HG03520 (cell line): ENCODE measurements at regions not wholly inside any gene's neighbourhood (a gene's known extent, or its start where the extent isn't known, plus 50 kb on each side); places are given as distances from the start of the nearest gene placed in this dataset.
A peak's percentile ranks its signal among the peaks of the same experiment; 100 is the strongest.
"Not testable (repeated sequence)": the region's sequence is repeated elsewhere in the genome, so short reads cannot be mapped to it uniquely, and the experiment has no call there.

Experiments
- ATAC-seq: cut with Tn5 transposase; IDR thresholded peaks from one replicate; pipeline ENCODE4 v1.9.1; 2021; ENCODE audit warnings: mild to moderate bottlenecking, moderate library complexity; ENCODE audit not compliant: unreplicated experiment

- no peak for ATAC-seq
Observed at GRCh38 chr5:52255308-52255707, 532.4 kb upstream of the ITGA1 start.

GRCh38 chr5:52262844-52263243, 524.9 kb upstream of the ITGA1 start:
- ATAC-seq: no peak

DNA sequence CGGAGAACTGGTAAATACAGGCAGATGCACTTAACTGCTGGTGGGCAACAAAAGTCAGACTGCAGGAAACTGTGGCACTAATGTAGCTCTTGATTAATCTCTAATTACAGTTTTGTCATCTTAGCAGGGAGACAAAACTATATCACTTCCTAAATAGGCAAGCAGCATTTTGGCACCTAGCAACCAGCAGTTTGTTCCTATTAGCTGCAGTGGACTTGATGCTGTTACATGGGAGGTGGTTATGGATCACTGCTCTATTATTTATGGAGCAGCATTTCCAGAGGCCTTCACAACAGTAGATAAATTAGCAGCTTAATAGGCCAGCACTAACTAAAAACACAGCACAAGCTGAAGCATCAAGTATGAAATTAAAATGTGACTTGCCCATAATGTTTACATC, 518.3 kb upstream of the ITGA1 start:
- no peak for ATAC-seq

DNA sequence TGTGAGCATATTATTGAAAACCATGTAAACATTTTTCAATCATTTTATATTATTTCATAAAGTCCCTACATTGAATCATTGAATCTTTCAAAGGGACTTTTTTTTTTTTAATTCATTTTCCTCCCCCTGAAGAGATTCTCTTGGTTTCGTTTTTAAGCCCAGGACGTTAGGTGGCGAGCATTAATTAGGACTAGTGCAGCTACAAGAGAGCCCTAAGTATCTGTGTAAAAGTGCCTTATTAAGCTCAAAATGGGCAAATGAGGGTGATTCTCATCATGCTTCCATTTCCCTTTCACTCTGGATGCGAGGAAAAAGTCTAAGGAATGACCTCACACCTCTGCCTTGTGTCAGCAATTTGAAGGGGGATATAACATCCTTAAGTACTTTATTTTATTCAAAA, 517.9 kb upstream of the ITGA1 start:
- ATAC-seq: no peak

DNA sequence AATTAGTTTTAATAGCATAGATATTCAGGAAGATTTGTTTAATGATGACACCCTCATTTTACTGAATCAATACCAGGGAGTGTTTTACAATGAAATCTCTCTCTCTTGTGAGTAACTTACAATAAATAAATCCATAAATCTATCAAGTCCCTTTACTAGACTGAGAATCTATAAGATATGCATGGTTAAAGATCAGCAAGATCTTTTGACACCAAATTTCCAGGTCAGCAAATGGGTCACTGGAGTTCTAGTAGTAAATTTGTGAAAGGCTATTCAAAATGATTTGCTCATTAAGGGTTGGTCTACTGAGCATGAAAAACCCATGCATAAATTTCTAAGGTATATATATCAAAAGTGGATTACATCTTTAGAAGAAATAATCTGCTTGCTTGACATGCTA, 512.1 kb upstream of the ITGA1 start:
- ATAC-seq: no peak

DNA sequence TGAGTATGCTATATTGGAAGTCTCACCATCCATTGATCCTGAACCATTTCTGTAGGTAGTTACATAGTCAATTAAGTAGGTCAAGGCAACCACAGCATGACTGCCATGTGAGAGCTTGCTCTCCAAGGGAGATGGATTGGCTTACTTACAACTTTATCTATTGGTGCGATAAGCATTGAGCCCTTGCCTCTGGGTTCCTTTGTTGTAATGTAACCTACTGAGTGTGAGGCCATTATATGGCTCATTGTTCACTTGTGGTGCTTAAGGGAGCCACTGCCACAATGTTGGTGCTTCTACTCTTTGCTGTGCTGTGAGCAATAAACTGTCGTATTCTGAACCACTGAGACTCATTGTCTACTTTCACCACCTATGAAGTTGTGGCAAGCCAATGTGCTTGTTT, 510.6 kb upstream of the ITGA1 start:
- ATAC-seq: no peak

- ATAC-seq: no peak
Observed at GRCh38 chr5:52282647-52283046, 505.1 kb upstream of the ITGA1 start.

DNA sequence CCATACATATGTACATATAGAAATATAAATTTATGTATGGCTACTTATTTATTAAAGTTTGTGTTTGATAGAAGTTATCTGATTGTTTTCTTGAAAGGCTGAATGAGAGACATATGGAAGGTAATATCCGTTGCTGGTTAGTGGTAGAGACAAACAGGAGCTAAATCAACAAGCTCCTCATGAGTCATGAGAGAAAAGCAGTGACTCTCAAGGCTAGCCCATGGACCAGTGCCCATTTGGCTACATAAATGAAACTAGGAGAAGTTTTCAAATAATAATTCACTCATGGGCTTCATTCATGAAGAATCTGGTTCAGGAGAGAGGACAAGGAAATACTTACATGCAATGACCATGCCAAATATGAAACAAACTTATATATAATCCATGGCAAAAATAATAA, 504.5 kb upstream of the ITGA1 start:
- no peak for ATAC-seq

DNA sequence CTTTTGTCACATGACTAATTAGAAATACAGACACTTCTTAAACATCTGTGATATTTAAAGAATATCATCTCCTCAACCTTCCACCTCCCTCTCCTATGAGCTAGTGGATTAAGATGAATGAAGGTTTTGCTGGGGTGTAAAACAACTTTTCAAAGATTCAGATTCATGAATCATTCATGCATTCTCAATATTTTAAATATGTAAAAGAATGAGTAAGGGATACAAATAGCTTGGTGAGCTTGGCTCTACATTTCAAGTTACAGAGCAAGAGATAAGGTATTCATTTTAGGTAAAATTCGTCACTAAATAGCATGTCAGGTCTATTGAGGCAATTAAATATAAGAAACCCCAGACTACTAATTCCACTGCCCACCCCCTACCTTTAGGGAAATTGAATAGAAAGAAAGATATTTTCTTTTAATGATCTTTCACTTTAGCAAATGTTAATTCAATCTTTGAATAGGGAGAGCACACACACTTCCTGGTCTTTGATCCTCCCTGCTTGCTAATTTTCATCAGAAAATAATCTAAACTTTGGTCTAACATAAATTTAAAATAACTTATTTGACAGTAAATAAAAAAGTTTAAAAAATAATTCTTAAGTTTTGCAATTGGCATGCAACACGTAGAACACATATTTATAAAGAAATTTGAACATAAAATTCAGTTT, 486.9 kb upstream of the ITGA1 start:
- no peak for ATAC-seq

GRCh38 chr5:52304816-52305215, 482.9 kb upstream of the ITGA1 start:
- ATAC-seq: not testable (repeated sequence)

- ATAC-seq: no peak
Observed at GRCh38 chr5:52328220-52328806, 459.4 kb upstream of the ITGA1 start.

- ATAC-seq: no peak
Observed at GRCh38 chr5:52331725-52332124, 456.0 kb upstream of the ITGA1 start.

- ATAC-seq: no peak
Observed at GRCh38 chr5:52334367-52334766, 453.3 kb upstream of the ITGA1 start.

DNA sequence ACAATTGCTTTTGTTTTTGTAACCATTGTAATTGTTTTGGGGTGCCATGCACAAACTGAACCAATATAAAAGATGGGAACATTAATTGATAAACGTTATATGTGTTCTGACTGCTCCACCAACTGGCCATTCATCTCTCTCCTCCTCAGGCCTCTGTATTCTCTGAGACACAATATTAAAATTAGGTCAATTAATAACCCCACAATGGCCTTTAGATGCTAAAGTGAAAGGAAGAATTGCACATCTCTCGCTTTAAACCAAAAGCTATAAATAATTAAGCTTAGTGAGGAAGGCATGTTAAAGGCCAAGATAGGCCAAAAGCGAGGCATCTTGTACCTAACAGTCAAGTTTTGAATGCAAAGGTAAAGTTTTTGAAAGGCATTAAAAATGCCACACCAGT, 448.4 kb upstream of the ITGA1 start:
- peak; percentile 43 for ATAC-seq

DNA sequence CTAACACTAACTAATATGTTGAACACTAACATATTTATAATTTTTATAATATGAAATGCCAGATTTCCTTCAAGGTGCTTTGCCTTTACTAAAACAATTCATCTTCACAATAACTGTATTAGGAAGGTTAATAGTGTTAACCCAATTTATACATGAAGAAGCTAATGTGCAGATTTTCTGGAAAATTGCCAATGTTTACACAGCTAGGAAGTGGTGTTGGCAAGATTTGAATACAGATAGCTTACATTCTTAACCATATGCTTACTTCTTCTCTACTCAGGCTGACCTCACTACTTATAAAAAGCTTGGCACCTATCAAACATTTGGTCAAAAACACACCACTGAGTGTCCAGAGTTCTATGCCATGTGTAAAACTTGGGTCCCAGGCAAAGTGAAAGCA, 445.4 kb upstream of the ITGA1 start:
- no peak for ATAC-seq

- no peak for ATAC-seq
Observed at GRCh38 chr5:52356311-52356918, 431.3 kb upstream of the ITGA1 start.

GRCh38 chr5:52359261-52359660, 428.5 kb upstream of the ITGA1 start:
- no peak for ATAC-seq

DNA sequence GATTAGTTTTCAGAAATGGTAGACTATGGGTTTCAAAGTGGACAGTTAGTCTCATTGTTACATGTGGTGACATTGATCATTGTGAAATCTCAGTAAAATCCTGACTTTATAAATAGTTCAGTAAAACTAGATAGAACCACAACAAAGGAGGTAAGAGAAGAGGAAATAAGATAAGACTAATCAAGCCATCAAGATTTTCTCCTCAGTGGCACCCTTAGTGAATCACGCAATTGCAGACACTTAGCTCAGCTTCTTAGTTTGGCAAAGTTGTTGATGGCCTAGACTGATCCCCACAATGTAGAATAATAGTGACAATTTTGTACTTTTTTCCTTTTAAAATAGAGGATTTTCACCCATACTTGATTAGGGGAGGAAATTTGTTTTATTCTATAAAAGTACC, 426.7 kb upstream of the ITGA1 start:
- no peak for ATAC-seq

DNA sequence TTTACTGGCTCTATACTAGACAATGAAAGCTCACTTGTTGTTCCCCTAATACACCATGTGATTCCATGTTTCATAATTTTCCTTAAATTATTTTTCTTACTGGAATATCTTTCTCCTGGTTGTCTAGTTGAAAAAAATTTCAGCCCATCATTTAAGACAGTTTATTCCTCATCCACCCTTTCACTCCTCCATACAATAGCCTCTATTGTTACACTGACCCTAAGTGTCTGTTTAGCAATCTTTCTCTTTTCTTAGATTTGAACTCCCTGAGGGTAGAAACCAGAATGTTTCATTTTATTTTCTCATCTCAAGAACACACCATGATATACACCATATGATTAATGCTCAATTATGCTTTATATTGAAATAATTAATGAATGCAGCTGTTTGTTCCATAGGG, 413.4 kb upstream of the ITGA1 start:
- no peak for ATAC-seq

DNA sequence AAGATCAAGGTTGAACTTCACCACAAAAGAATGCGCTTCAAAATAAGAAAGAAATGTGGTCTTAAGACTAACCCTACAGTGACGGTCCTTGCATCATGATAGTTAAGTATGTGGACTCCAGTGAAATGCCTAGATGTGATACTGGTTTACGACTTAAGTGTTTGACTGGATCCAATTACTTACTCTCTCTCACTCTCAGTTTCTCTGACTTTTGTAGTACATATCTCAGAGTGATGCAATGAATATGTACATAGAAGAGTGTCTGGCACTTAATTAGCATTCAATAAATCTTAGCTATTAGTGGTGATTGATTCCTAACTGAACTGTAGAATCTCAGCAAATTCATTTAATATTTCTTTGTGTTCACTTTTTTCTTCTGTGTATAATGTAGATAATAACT, 411.7 kb upstream of the ITGA1 start:
- no peak for ATAC-seq

- ATAC-seq: no peak
Observed at GRCh38 chr5:52376592-52376991, 411.1 kb upstream of the ITGA1 start.

GRCh38 chr5:52378237-52378636, 409.5 kb upstream of the ITGA1 start:
- no peak for ATAC-seq

DNA sequence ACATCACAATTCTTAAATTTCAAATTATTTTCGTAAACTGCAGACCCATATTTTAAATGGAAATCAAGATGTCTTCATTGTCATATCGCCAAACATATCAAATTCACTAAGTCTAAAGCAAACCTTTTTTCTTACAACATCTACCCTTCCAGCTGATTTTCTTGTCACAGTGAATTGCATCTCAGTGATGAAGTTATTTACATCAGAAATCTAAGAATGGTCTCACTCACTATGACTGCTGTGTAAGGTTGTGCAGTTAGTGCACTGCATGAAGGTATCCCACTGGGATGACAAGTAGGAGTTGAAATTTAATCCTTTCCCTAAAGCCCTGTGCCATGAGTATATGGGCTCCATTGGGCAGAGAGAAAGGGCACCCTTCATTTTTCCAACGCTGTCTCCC, 399.4 kb upstream of the ITGA1 start:
- ATAC-seq: no peak
